GM21423 (cell line): ENCODE measurements at regions not wholly inside any gene's neighbourhood (a gene's known extent, or its start where the extent isn't known, plus 50 kb on each side); places are given as distances from the start of the nearest gene placed in this dataset.

Source experiments
- ATAC-seq: cut with Tn5 transposase; IDR thresholded peaks from one replicate; pipeline ENCODE4 v1.9.1; 2021; ENCODE audit warnings: mild to moderate bottlenecking, moderate library complexity; ENCODE audit not compliant: unreplicated experiment

DNA sequence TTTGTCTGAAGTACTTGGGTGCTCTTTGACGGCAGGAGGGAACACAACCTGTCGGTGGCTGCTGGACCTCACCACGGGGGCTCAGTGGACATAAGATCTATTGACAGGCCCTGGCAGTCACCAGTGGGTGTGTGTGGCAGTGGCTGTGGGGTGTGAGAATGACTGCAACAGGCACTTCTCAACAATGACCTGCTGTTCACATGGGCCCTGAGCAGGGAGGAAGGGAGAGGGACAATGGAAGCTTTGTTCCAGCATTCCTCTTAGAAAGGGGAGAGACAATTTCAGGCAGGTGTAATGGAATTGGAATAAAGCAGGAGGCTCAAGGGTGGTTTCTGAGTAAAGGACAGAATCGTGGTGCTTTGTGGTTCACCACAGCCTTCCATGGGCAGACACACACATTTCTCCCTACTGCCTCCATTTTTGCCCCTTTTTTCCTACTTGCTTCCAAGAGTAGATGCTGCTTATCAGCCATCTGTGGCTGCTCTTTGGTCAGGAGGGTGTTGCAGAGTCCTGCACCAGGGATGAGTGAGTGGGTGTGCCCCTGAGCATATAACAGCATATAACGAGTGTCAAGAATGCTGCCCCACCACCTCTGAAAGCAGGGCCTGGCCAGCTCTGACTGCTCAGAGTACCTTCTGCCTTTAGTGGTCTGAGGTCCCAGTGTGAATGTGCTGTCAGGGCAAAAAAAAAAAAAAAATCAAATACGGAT is 267.7 kb downstream of the RASSF9 start:
- ATAC-seq, result no peak

GRCh38 chr12:85569261-85569660 is 266.9 kb downstream of the RASSF9 start:
- ATAC-seq, result no peak

DNA sequence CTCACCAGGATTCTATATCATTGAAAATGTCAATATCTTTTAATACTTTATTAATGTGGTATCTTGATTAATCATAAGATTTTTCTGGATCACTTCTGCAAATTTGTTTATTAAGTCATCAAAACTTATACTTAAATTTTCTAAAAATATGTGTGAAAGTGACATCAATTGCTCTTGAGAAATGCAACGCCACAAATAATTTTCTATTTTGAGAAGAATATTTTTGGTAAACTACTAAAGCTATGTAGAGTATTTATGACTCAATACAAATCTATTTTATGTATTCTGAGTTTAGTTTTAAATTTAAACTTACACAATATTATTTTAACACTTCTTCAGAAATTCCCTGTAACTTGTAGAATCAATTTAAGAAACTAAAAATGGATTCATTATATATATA is 263.3 kb downstream of the RASSF9 start:
- no peak for ATAC-seq

DNA sequence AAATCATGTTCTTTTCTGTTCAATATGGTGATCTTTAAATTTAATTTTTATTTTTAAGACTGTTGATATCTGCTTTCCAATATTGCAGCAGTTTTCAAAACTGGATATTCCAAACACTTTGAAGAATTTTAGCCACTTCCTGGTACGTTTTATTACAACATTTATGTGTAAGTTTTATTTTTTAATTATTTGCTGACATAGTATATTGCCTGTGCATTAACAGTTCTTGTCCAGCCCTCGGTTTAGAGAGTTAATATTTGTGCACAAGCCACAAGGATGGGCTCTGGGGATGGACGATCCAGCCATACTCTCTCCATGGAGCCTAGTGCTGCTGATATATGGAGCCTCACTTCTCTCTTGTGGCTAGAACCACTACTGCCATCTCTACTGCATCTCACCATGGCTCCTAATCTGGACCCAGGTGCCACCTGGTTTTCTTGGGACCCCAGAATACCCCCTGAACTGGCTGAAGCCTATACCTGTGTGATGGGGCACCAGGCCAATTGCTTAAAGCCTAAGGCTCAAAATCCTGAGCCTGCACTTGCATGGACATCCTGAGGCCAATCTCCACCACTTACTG is 262.5 kb downstream of the RASSF9 start:
- ATAC-seq, result no peak

DNA sequence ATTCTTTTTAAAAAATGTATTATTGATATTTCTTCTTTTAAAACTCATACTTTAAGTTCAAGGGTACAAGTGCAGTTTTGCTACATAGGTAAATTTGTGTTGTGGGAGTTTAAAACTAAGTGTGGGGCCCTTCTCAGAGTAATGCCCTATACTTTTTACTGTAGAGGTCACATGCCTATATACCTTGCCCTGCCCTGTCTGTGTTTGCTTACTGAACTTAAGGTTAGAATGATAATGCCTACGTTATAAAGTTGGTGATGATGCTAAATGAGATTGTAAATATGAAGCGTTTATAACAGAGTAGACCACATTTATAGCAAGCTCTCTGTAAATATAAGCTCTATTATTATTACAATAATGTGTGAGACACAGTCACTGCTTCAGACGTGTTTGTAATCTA is 261.9 kb downstream of the RASSF9 start:
- ATAC-seq, result no peak

DNA sequence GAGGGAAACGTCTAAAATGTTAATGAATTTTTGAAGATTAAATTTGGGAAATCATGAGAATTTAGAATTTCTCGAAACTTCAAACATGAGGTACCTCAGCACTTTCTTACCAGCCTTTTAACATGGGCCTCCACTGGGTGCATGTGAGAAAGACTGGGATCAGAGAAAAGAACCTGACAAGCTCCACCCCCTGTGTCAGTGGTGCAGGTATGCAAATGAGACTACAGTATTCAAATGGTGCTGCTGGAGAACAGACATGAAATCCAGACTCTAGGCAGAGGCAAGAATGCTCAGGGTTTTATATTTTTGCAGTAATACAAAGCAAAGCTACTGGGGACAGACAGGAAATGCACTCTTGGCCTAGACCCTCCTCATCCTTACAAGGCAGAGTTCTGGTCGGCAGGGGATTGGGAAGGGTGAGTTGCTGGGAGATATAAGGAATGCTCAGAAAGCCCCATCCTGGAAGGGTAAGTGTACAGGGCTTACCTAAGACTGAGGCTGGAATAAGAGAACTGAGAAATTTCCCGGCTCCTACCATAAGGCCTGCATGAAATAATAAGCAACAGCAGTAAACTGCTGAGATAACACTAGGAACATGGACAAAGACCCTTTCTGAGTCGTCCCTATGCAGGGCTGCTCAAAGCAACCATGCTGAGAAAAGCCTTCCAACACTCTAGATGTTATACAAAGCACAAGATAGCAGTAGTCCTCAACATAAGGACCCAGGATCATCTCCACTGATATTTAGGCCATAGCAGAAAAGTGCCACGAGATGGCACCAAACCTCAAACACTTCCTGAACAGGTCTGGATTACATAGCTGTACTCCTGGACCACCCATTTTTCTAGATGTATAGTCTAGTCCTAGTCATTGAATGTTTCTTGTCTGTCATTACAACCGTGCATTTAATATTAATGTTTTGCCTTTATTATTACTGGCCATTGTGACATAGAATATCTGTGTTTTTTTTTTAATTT is 260.8 kb downstream of the RASSF9 start:
- peak; percentile 96 for ATAC-seq

GRCh38 chr12:85580562-85581168 is 255.5 kb downstream of the RASSF9 start:
- ATAC-seq, result no peak

- ATAC-seq, result no peak
Measured at GRCh38 chr12:85587158-85587557, 249.1 kb downstream of the RASSF9 start.

DNA sequence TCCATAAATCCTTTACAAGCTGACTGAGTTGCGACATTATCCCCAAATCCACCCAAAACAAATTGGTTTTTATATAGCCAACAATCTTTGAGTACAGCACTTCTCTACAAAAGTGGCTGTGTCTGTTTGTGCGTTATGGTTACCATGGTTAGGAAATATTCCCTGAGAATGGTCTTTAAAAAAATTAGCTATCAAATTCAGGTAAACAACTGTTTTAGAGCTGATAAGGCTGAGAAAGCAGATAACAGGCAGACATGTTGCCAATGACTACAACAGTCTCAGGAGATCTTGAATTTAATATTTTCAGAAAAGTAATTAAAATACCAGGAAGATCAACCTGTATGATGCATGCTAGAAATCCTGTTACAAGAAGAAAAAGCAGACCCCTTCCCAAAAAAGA is 248.0 kb downstream of the RASSF9 start:
- no peak for ATAC-seq

DNA sequence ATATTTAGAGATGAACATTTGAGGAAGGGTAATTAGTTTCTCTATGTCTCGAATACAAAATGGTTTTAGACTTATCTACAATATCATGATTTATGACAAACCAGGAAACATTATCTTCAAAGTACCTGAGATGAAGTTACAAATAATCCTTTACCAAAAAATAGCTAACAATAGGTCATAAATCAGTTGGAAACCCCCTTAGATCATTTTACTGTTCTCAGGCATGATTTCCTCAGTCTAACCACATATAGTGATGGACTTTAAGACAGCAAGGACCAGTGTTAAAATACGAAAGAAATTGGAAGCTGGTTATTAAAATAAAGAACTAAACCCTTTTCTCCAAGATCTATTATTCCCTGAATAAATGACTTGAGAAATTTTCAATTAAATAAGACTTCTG is 235.4 kb downstream of the RASSF9 start:
- no peak for ATAC-seq

- no peak for ATAC-seq
Measured at GRCh38 chr12:85603556-85603955, 232.7 kb downstream of the RASSF9 start.

DNA sequence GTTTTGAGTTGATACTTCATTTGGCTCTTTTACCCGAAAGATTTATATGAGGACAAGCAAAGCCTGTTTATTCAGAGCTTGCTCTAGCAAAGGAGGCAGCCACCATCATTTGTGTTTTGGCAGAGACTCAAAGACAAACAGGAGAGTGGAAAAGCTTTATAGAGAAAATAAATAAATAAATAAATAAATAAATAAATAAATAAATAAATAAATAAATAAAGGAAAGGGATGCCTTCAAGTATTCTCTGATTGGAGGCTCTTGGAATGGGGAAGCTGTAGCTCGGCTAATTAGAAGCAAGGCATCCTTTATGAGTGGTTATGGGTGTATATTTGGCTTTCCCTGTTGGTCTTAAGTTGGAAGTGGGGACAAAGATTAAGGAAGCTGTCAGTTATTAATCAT is 229.8 kb downstream of the RASSF9 start:
- no peak for ATAC-seq

DNA sequence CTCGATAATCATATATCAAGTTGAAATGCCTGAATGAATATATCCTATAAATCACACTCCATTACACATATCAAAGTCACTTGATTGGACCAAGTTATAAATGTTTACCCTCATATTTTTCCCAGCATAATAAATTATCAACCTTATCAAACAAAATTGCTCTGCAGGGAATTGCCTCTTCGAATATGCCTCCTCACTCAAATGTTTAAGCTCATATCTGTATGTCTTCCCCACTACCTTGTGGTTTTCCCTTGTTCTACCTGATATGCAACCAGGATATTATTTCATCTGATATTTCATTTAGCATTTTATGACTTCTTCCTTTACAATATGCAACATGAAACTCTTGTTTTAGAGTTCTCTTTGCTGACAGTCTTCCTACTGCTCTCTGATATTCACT is 226.4 kb downstream of the RASSF9 start:
- ATAC-seq, result no peak

GRCh38 chr12:85610194-85610593 is 226.0 kb downstream of the RASSF9 start:
- no peak for ATAC-seq

- ATAC-seq, result no peak
Measured at GRCh38 chr12:85616201-85616600, 220.0 kb downstream of the RASSF9 start.

- no peak for ATAC-seq
Measured at GRCh38 chr12:85617307-85618091, 218.7 kb downstream of the RASSF9 start.

DNA sequence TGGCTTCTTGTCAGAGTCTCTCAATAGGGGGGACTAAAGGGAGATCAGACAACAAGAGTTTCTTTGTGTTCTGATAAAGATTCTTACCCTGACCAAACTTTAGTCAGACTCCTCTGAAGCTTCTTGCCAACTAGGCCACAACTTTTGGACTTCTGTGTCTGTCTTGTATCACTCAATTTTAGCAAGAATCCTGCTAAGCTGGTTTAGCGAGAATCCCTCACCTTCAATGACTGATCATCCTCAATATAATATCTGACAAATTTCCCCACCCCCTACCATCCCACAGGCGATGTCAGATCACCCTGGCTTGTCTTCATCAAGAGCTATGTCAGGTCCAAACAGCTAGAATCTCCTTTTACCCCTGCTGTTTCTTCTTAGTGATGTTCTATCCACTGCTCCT is 215.2 kb downstream of the RASSF9 start:
- ATAC-seq, result no peak

GRCh38 chr12:85623763-85624162 is 212.4 kb downstream of the RASSF9 start:
- no peak for ATAC-seq

- no peak for ATAC-seq
Measured at GRCh38 chr12:85625467-85625866, 210.7 kb downstream of the RASSF9 start.

- ATAC-seq, result no peak
Measured at GRCh38 chr12:85626001-85626783, 210.0 kb downstream of the RASSF9 start.
